A549 (cell line): ENCODE measurements at regions not wholly inside any gene's neighbourhood (a gene's known extent, or its start where the extent isn't known, plus 50 kb on each side); places are given as distances from the start of the nearest gene placed in this dataset.

Experiments used
- ATAC-seq, 2 experiments: fragments of 200-7000 bp in 1 of 2; fragments of >200 bp in 1 of 2; cut with Nextera tagmentation in 1 of 2; cut with Tn5 transposase in 1 of 2; 3 replicates each; pipeline versions ENCODE4 v1.8.0 to v1.9.1; 2018 to 2020; ENCODE audit warnings: mild to moderate bottlenecking in 1 of 2, moderate library complexity in 1 of 2
- CTCF ChIA-PET: fragments of 300-600 bp; sonication (Branson Sonifier 250); formaldehyde crosslinking; extraction: SDS; loops from one replicate; lab custom pipeline; 2021; ENCODE audit warnings: antibody characterized with exemption, inconsistent platforms; lab: Yijun Ruan, JAX
- POLR2A ChIA-PET: fragments of 350-600 bp; formaldehyde crosslinking; extraction: SDS; loops from one replicate; lab custom pipeline; 2021; ENCODE audit warnings: antibody characterized with exemption, inconsistent platforms; lab: Yijun Ruan, JAX
- DNase-seq, 2 experiments: peaks; one replicate each; pipeline versions ENCODE4 v3.0.0 to v3.0.0-alpha.2; 2011 to 2016; ENCODE audit warnings: low read depth in 1 of 2, low spot score in 1 of 2
- FAIRE-seq: peaks from 2 replicates; lab custom pipeline; 2011; peaks lifted over from hg19 to GRCh38; lab: Jason Lieb, UNC
- H3K27ac ChIP-seq, 2 experiments: fragments of >200 bp; sonication (Bioruptor Twin); formaldehyde crosslinking; 3 replicates each; pipeline ENCODE4 v1.5.1; 2016 to 2017
- H3K4me1 ChIP-seq: fragments of >200 bp; sonication (Bioruptor Twin); formaldehyde crosslinking; 3 replicates; pipeline ENCODE4 v1.6.1; 2016
- H3K4me2 ChIP-seq: fragments of >200 bp; sonication (Bioruptor Twin); formaldehyde crosslinking; 3 replicates; pipeline ENCODE4 v1.6.1; 2016
- H3K4me3 ChIP-seq: fragments of >200 bp; sonication (Bioruptor Twin); formaldehyde crosslinking; 3 replicates; pipeline ENCODE4 v1.5.1; 2016
- H3K9me3 ChIP-seq: fragments of >200 bp; sonication (Bioruptor Twin); formaldehyde crosslinking; 3 replicates; pipeline ENCODE4 v1.6.1; 2016
- ATOH8 ChIP-seq: fragments of 250-450 bp; sonication (Bioruptor Pico); IDR thresholded peaks from 2 replicates; pipeline ENCODE4 v1.5.0; 2020; ENCODE audit warnings: low read depth, mild to moderate bottlenecking, moderate library complexity
- E2F6 ChIP-seq: IDR thresholded peaks from 2 replicates; pipeline ENCODE4 v1.6.1; 2012; ENCODE audit warnings: low read depth, borderline replicate concordance
- EP300 ChIP-seq, 2 experiments: fragments of >200 bp; sonication (Bioruptor Twin); formaldehyde crosslinking; IDR thresholded peaks; 2 replicates in 1 of 2; 3 replicates in 1 of 2; pipeline ENCODE4 v1.6.1; 2016 to 2017
- ESRRA ChIP-seq: fragments of 150-350 bp; IDR thresholded peaks from 2 replicates; pipeline ENCODE4 v1.6.1; 2014; ENCODE audit warnings: mild to moderate bottlenecking, low read length, borderline replicate concordance
- FOXS1 ChIP-seq: fragments of 250-450 bp; sonication (Bioruptor Pico); IDR thresholded peaks from 2 replicates; pipeline ENCODE4 v1.5.0; 2020; ENCODE audit warnings: mild to moderate bottlenecking, moderate library complexity
- HDAC2 ChIP-seq: fragments of 200-600 bp; sonication (generic); IDR thresholded peaks from 2 replicates; pipeline ENCODE4 v1.6.1; 2016
- HEYL ChIP-seq: fragments of 250-450 bp; sonication (Bioruptor Pico); IDR thresholded peaks from 2 replicates; pipeline ENCODE4 v1.8.0; 2021; ENCODE audit warnings: mild to moderate bottlenecking, moderate library complexity
- HMGXB4 ChIP-seq: fragments of 250-450 bp; sonication (Bioruptor Pico); IDR thresholded peaks from 2 replicates; pipeline ENCODE4 v1.5.0; 2021; ENCODE audit warnings: mild to moderate bottlenecking, moderate library complexity, borderline replicate concordance
- HOXA7 ChIP-seq: fragments of 250-450 bp; sonication (Bioruptor Pico); IDR thresholded peaks from 2 replicates; pipeline ENCODE4 v1.5.0; 2020; ENCODE audit warnings: mild to moderate bottlenecking, moderate library complexity
- HOXB5 ChIP-seq: fragments of 250-450 bp; sonication (Bioruptor Pico); IDR thresholded peaks from 2 replicates; pipeline ENCODE4 v1.5.0; 2020; ENCODE audit warnings: mild to moderate bottlenecking, moderate library complexity
- JUN ChIP-seq, 2 experiments: fragments of >200 bp; sonication (Bioruptor Twin); formaldehyde crosslinking; IDR thresholded peaks; 2 replicates in 1 of 2; 3 replicates in 1 of 2; pipeline ENCODE4 v1.6.1; 2016 to 2017
- KDM1A ChIP-seq: fragments of 200-600 bp; sonication (generic); IDR thresholded peaks from 2 replicates; pipeline ENCODE4 v1.6.1; 2016; ENCODE audit warnings: low read depth, mild to moderate bottlenecking
- MAFK ChIP-seq: fragments of 450-650 bp; IDR thresholded peaks from 2 replicates; pipeline ENCODE4 v1.6.1; 2014; ENCODE audit not compliant: partially characterized antibody
- MAZ ChIP-seq: fragments of 150-350 bp; IDR thresholded peaks from 2 replicates; pipeline ENCODE4 v1.6.1; 2014; ENCODE audit warnings: antibody characterized with exemption, low read depth, low read length, borderline replicate concordance
- NFE2L2 ChIP-seq: fragments of 150-350 bp; conservative IDR thresholded peaks from 2 replicates; pipeline ENCODE4 v1.6.1; 2014; ENCODE audit warnings: low read length
- NPAS2 ChIP-seq: fragments of 250-450 bp; sonication (Bioruptor Pico); IDR thresholded peaks from 2 replicates; pipeline ENCODE4 v1.8.0; 2022; ENCODE audit warnings: mild to moderate bottlenecking, moderate library complexity, borderline replicate concordance
- POLR2A ChIP-seq: IDR thresholded peaks from 2 replicates; pipeline ENCODE4 v1.6.1; 2012; ENCODE audit warnings: mild to moderate bottlenecking, low read length
- RAD21 ChIP-seq, 2 experiments: fragments of >200 bp in 1 of 2; sonication (Bioruptor Twin) in 1 of 2; formaldehyde crosslinking in 1 of 2; IDR thresholded peaks in 1 of 2; conservative IDR thresholded peaks in 1 of 2; 2 replicates in 1 of 2; 3 replicates in 1 of 2; pipeline ENCODE4 v1.6.1; 2012 to 2018; ENCODE audit warnings: inconsistent platforms in 1 of 2
- RCOR1 ChIP-seq: fragments of 150-350 bp; IDR thresholded peaks from 2 replicates; pipeline ENCODE4 v1.6.1; 2014; ENCODE audit warnings: antibody characterized with exemption, low read length, low read depth
- RFX5 ChIP-seq: fragments of 450-650 bp; IDR thresholded peaks from 2 replicates; pipeline ENCODE4 v1.7.1; 2014; ENCODE audit warnings: antibody characterized with exemption, mild to moderate bottlenecking, moderate library complexity
- SMC3 ChIP-seq: fragments of >200 bp; sonication (Bioruptor Twin); formaldehyde crosslinking; IDR thresholded peaks from 3 replicates; pipeline ENCODE4 v1.6.1; 2018; ENCODE audit warnings: inconsistent platforms
- SREBF2 ChIP-seq: fragments of 450-650 bp; IDR thresholded peaks from 2 replicates; pipeline ENCODE4 v1.6.1; 2014; ENCODE audit warnings: mild to moderate bottlenecking, moderate library complexity
- TP53 ChIP-seq: fragments of 250-450 bp; sonication (Bioruptor Pico); IDR thresholded peaks from 2 replicates; pipeline ENCODE4 v1.5.0; 2021; ENCODE audit warnings: mild to moderate bottlenecking, moderate library complexity
- WGBS: methylation state at CpG from one replicate; pipeline ENCODE4 v1.1.6; 2017; ENCODE audit errors: missing lambda C conversion rate; 5-methylcytosine and 5-hydroxymethylcytosine counted together

GRCh38 chr16:82476786-82477185, 150.0 kb upstream of the CDH13 start (continued):
- no peak for TF ChIP-seq RCOR1
- TF ChIP-seq ESRRA = no peak
- TF ChIP-seq NPAS2 = no peak
- no peak for TF ChIP-seq HEYL (CRISPR knock-in tag)
- no peak for TF ChIP-seq JUN (IDR thresholded peaks at IDR 0.05)
- TF ChIP-seq RAD21 (conservative IDR thresholded peaks at IDR 0.05 in 1 of 2, IDR thresholded peaks at IDR 0.05 in 1 of 2) = no peak
- no peak for TF ChIP-seq HOXA7 (CRISPR knock-in tag)
- TF ChIP-seq MAFK = no peak
- no peak for TF ChIP-seq HMGXB4 (CRISPR knock-in tag)
- TF ChIP-seq NFE2L2 = no peak
- no peak for TF ChIP-seq HDAC2

- no peak overlapping the region for H3K4me2 ChIP-seq
- ChIA-PET POLR2A (no interaction called here), CTCF (interaction anchor here (0.6 to 1.3 kb wide), 2 partner anchors 9 to 39 kb away, joined by 3 read pairs; no protein-coding TSS in a partner anchor)
- DNase-seq (no peak), FAIRE-seq (no peak), ATAC-seq (no peak)
- 17% methylated on average over 8 of the region's 8 CpGs for WGBS
- no peak overlapping the region for H3K4me3 ChIP-seq
- no peaks in the 10 kb centered on the region for H3K9me3 ChIP-seq
- TF ChIP-seq FOXS1 = no peak
- no peaks in the 10 kb centered on the region for H3K4me1 ChIP-seq
- H3K27ac ChIP-seq = no peak overlapping the region
Measured at GRCh38 chr16:82470620-82471152, 156.1 kb upstream of the CDH13 start.

GRCh38 chr16:82470016-82470415, 156.8 kb upstream of the CDH13 start:
- no peak overlapping the region for H3K4me2 ChIP-seq
- H3K4me1 ChIP-seq = no peaks in the 10 kb centered on the region
- DNase-seq (no peak), ATAC-seq (no peak), FAIRE-seq (no peak)
- POLR2A ChIA-PET = no interaction called here
- no peaks in the 10 kb centered on the region for H3K9me3 ChIP-seq
- WGBS = 44% methylated on average over 7 of the region's 7 CpGs
- no peak overlapping the region for H3K4me3 ChIP-seq
- H3K27ac ChIP-seq = no peak overlapping the region
- no peak for TF ChIP-seq NFE2L2
- TF ChIP-seq RCOR1 = no peak
- TF ChIP-seq SMC3 = no peak
- no peak for TF ChIP-seq RAD21 (conservative IDR thresholded peaks at IDR 0.05 in 1 of 2, IDR thresholded peaks at IDR 0.05 in 1 of 2)
- TF ChIP-seq SREBF2 = no peak
- TF ChIP-seq E2F6 = no peak
- no peak for TF ChIP-seq RFX5
- no peak for TF ChIP-seq EP300 (IDR thresholded peaks at IDR 0.05)
- TF ChIP-seq POLR2A = no peak
- TF ChIP-seq ATOH8 (CRISPR knock-in tag) = no peak
- no peak for TF ChIP-seq HOXB5 (CRISPR knock-in tag)
- no peak for TF ChIP-seq KDM1A
- TF ChIP-seq HEYL (CRISPR knock-in tag) = no peak
- TF ChIP-seq TP53 (CRISPR knock-in tag) = no peak
- TF ChIP-seq MAZ = no peak
- TF ChIP-seq, all 56 proteins: peak for 0
- CTCF ChIA-PET = interaction anchor here (0.6 to 1.3 kb wide), 2 partner anchors 9 to 38 kb away, joined by 3 read pairs; no protein-coding TSS in a partner anchor
